Psoas muscle (tissue), 7 donors: ENCODE measurements at regions not wholly inside any gene's neighbourhood (a gene's known extent, or its start where the extent isn't known, plus 50 kb on each side); places are given as distances from the start of the nearest gene placed in this dataset.

Experiments used
- ATAC-seq, 4 donors: fragments of 200-7000 bp; cut with Tn5 transposase; one replicate each; pipeline ENCODE4 v1.9.1; 2020; ENCODE audit warnings: moderate library complexity in 3 of 4, mild to moderate bottlenecking in 2 of 4
- DNase-seq, 2 donors: peaks; one replicate each; pipeline ENCODE4 v3.0.0-alpha.2; 2020
- H3K27ac ChIP-seq: fragments of 200-600 bp; one replicate; pipeline ENCODE4 v1.8.0; 2022
- H3K27me3 ChIP-seq, 3 donors: fragments of 200-600 bp in 1 of 3; one replicate each; pipeline versions ENCODE4 v1.6.1 to v1.8.0; 2013 to 2022; ENCODE audit warnings: low read length in 2 of 3, mild to moderate bottlenecking in 2 of 3, moderate library complexity in 1 of 3; ENCODE audit not compliant: insufficient read depth in 3 of 3
- H3K36me3 ChIP-seq, 2 donors: fragments of 200-600 bp in 1 of 2; one replicate each; pipeline versions ENCODE4 v1.6.1 to v1.8.0; 2013 to 2022; ENCODE audit warnings: low read depth in 1 of 2, mild to moderate bottlenecking in 1 of 2, moderate library complexity in 1 of 2; ENCODE audit not compliant: insufficient read depth in 1 of 2
- H3K4me1 ChIP-seq: fragments of 200-600 bp; one replicate; pipeline ENCODE4 v1.8.0; 2022
- H3K4me3 ChIP-seq: fragments of 200-600 bp; one replicate; pipeline ENCODE4 v1.8.0; 2022; ENCODE audit warnings: mild to moderate bottlenecking
- H3K9me3 ChIP-seq: fragments of 200-600 bp; one replicate; pipeline ENCODE4 v1.8.0; 2022
- WGBS, 3 donors: extraction: QIAGEN DNeasy Blood & Tissue Kit; methylation state at CpG; one replicate each; pipeline versions ENCODE4 v1.1.6 to v1.1.7; 2013; 5-methylcytosine and 5-hydroxymethylcytosine counted together
- intact Hi-C, 2 donors: fragments of 100-400 bp; cut with DNase I; formaldehyde crosslinking; loops; one replicate each; pipeline versions ENCODE4 v1.11.0 to v1.14.2; 2022
- TF ChIP-seq, protein P1 (sequence below): fragments of 200-600 bp; IDR thresholded peaks from one replicate; pipeline ENCODE4 v1.8.0; 2022; ENCODE audit warnings: antibody characterized with exemption
- donor health status: healthy with polysubstance abuse.
- donor health status: DM: no; HTN: no; CAD: no; lungs with moderate emphysema.
- donor health status: Bipolar disorder and iron deficiency.
- donor health status: healthy.
- donor health status: DM: yes; HTN: yes; CAD: no.
- donor health status: DM: no; HTN: no; CAD: no.
- donor health status: DM: yes; HTN: yes; CAD: no.

GRCh38 chr2:184030245-184030644 is 568.1 kb upstream of the ZNF804A start:
- intact Hi-C loops = no loop called here
- Histone ChIP-seq H3K9me3 (no peaks in the 10 kb centered on the region), H3K4me3 (no peak overlapping the region), H3K27me3 (no peaks in the 10 kb centered on the region), H3K27ac (no peak overlapping the region), H3K4me1 (no peaks in the 10 kb centered on the region), H3K36me3 (no peaks in the 10 kb centered on the region)
- TF ChIP-seq, protein P1, sequence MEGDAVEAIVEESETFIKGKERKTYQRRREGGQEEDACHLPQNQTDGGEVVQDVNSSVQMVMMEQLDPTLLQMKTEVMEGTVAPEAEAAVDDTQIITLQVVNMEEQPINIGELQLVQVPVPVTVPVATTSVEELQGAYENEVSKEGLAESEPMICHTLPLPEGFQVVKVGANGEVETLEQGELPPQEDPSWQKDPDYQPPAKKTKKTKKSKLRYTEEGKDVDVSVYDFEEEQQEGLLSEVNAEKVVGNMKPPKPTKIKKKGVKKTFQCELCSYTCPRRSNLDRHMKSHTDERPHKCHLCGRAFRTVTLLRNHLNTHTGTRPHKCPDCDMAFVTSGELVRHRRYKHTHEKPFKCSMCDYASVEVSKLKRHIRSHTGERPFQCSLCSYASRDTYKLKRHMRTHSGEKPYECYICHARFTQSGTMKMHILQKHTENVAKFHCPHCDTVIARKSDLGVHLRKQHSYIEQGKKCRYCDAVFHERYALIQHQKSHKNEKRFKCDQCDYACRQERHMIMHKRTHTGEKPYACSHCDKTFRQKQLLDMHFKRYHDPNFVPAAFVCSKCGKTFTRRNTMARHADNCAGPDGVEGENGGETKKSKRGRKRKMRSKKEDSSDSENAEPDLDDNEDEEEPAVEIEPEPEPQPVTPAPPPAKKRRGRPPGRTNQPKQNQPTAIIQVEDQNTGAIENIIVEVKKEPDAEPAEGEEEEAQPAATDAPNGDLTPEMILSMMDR = no peak
- no peak for DNase-seq
- 88 to 89% (median 89%) methylated on average over 6 of the region's 6 CpGs for WGBS, 3 donors
- no peak for ATAC-seq

DNA sequence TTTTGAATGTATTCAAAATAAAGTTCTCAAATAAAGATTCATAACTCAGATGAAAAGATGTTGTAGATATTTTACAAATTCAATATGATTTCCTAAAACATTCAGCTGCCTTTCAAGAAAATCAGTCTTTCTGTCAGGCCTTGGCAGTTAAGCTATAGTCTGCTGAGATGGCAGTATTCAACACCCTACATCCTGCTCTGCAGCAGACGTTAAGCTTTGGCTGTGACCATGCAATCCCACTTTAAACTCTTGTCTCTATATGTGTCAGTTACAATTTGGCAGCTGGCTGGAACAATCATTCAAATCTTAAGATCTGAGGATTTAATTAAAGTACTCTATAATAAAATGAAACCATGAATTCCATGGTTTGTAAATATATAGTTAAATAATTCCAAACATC is 567.3 kb upstream of the ZNF804A start:
- TF ChIP-seq, protein P1 = no peak
- Histone ChIP-seq H3K9me3 (no peaks in the 10 kb centered on the region), H3K4me1 (no peaks in the 10 kb centered on the region), H3K27ac (no peak overlapping the region), H3K4me3 (no peak overlapping the region), H3K36me3 (no peaks in the 10 kb centered on the region), H3K27me3 (no peaks in the 10 kb centered on the region)
- WGBS, 3 donors = 8 to 40% (median 12%) methylated on average over 1 of the region's 1 CpG
- ATAC-seq = no peak
- no peak for DNase-seq
- intact Hi-C loops = no loop called here

- WGBS, 3 donors = 70 to 73% (median 70%) methylated on average over 5 of the region's 5 CpGs
- intact Hi-C loops = no loop called here
- no peak for ATAC-seq
- H3K27ac ChIP-seq = no peak overlapping the region
- TF ChIP-seq, protein P1 = no peak
- no peaks in the 10 kb centered on the region for H3K36me3 ChIP-seq
- H3K27me3 ChIP-seq = no peaks in the 10 kb centered on the region
- H3K4me3 ChIP-seq = no peak overlapping the region
- no peak for DNase-seq
- no peaks in the 10 kb centered on the region for H3K4me1 ChIP-seq
- H3K9me3 ChIP-seq = no peaks in the 10 kb centered on the region
These were observed 566.8 kb upstream of the ZNF804A start for GRCh38 chr2:184031402-184032147.

- 39 to 49% (median 48%) methylated on average over 4 of the region's 4 CpGs for WGBS, 3 donors
- Histone ChIP-seq H3K4me3 (no peak overlapping the region), H3K9me3 (no peaks in the 10 kb centered on the region), H3K27ac (no peak overlapping the region), H3K27me3 (no peaks in the 10 kb centered on the region), H3K36me3 (no peaks in the 10 kb centered on the region), H3K4me1 (no peaks in the 10 kb centered on the region)
- intact Hi-C loops = no loop called here
- DNase-seq (no peak), ATAC-seq (no peak)
- TF ChIP-seq, protein P1 = no peak
These were observed 565.3 kb upstream of the ZNF804A start for GRCh38 chr2:184032983-184033382.

GRCh38 chr2:184037273-184037672 is 561.1 kb upstream of the ZNF804A start:
- DNase-seq (no peak), ATAC-seq (no peak)
- H3K4me1 ChIP-seq = no peaks in the 10 kb centered on the region
- H3K27me3 ChIP-seq = no peaks in the 10 kb centered on the region
- intact Hi-C loops = no loop called here
- no peak overlapping the region for H3K4me3 ChIP-seq
- TF ChIP-seq, protein P1 = no peak
- no peaks in the 10 kb centered on the region for H3K36me3 ChIP-seq
- H3K9me3 ChIP-seq = no peaks in the 10 kb centered on the region
- 44 to 57% (median 53%) methylated on average over 3 of the region's 3 CpGs for WGBS, 3 donors
- H3K27ac ChIP-seq = no peak overlapping the region
